ENCODE measurements at regions not wholly inside any gene's neighbourhood (a gene's known extent, or its start where the extent isn't known, plus 50 kb on each side); places are given as distances from the start of the nearest gene placed in this dataset.

DNA sequence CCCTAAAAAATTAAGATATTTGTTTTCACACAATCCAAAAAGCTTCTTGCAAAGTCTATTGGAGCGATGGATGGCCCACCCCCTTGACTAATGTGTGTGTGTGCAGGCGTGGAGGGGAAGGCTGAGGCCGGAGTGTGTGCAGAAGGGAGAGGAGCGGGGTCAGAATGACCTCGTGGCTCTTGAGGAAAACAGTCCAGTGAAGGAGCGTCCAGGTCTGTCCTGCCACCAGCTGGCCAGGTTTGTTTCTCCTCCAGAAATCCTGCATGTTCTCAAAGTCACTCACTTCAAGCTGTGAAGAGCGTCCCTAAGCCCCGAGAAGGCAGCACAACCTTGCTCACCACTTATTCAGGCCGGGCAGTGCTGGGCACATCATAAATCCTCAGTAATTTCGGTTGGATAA is 69.5 kb upstream of the SSX2IP start:
- intact Hi-C loops (cut with DNase I) = loop anchor here (10.0 kb wide), 4 partner anchors 255 to 825 kb away; partner anchors contain the start of genes GNG5, PRKACB and SPATA1
- DNase-seq (ENCODE audit: low spot score) = no peak

DNA sequence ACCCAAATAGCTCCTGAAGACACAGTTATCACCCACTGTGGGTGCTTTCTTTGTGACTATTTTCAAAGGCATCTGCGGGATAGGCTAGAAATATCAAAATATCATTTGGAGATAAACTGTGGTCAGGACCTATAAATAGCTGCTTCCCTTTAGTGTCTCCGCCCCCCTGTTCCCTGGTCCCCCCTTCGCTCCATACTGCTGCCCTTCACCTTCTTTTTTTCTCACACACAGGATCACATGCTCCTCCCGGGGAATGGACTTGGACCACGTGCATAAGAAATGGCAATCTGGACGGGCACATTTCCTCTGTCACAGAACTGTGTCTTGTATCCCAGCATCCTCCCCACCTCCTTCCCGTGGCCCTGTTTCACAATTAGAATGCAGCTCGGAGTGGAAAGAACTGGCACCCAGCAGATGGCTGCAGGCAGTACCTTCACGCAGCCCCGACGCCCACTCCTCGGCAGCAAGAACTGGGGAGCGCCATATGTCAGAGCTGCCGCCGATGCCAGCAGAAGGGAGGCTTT is 68.8 kb upstream of the SSX2IP start:
- DNase-seq (ENCODE audit: low spot score) = no peak
- intact Hi-C loops (cut with DNase I) = loop anchor here (10.0 kb wide), 4 partner anchors 254 to 824 kb away; partner anchors contain the start of genes GNG5, PRKACB and SPATA1

DNA sequence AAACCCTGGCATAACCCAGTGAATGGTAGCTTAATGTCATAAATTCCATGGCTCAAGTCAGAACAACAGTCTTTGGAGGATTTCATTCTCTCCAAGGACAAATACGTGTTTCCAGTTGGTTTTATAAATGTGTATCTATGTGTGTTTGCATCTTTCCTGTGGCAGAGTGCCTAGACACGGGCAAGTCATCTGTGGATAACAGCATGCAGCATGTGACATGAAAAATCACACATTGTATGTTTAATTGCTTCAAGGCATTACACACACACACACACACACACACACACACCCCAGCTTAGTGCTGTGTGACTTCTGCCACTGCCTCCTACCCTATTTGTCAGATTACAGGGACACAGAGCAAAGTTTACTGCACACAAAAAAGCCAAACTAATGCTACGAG is 68.2 kb upstream of the SSX2IP start:
- DNase-seq (ENCODE audit: low spot score) = no peak
- intact Hi-C loops (cut with DNase I) = loop anchor here (10.0 kb wide), 4 partner anchors 254 to 824 kb away; partner anchors contain the start of genes GNG5, PRKACB and SPATA1

DNA sequence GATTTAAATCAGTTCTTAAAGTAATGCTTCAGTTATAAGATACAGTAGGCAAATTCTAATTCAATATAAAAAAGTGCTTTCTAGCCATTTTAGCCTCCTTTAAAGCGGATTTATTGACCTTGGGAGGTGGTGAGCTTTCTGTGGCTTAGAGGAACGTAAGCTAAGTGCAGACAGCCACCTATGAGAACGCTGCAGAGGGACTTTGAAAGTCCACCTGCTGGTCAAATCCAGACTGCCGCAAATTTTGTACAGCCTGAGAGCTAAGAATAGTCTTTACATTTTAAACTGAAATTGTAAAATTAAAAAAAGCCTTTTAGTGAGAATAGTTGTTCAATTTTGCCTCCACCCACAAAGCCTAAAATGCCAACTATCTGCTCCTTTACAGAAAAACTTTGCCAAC is 67.0 kb upstream of the SSX2IP start:
- no peak for DNase-seq (ENCODE audit: low spot score)
- intact Hi-C loops (cut with DNase I) = loop anchor here (2.0 to 10.0 kb wide), 5 partner anchors 62 to 822 kb away; partner anchors contain the start of genes GNG5, PRKACB and SPATA1

DNA sequence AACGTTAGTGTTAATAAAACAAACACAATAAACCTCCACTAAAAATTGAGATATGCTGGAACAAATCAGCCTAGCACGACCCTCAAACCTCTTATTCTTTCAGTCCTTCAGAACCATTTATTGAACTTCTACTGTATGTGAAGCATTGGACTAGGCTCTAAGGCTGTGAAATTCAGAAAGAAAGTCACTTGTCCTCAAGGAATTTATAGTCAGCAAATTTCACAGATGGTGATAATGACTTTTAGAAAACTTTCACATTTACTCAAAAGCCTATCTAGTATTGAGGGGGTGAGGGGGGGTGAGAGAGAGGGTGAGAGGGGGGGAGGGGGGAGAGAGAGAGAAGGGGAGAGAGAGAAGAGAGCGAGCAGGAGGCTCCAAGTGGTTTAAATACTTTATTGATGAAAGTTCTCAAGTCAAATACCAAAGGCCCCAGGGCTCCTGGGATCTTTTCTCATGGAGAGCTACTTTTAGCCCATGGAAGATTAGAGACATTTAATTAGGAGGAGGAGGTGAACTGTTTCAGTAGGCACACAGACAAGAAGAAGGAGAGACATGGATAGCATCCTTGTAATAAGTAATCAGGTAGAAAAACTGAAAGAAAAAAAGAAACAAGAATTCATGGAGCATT is 66.3 kb upstream of the SSX2IP start:
- DNase-seq (ENCODE audit: low spot score) = no peak
- intact Hi-C loops (cut with DNase I) = loop anchor here (2.0 to 10.0 kb wide), 5 partner anchors 62 to 822 kb away; partner anchors contain the start of genes GNG5, PRKACB and SPATA1

DNA sequence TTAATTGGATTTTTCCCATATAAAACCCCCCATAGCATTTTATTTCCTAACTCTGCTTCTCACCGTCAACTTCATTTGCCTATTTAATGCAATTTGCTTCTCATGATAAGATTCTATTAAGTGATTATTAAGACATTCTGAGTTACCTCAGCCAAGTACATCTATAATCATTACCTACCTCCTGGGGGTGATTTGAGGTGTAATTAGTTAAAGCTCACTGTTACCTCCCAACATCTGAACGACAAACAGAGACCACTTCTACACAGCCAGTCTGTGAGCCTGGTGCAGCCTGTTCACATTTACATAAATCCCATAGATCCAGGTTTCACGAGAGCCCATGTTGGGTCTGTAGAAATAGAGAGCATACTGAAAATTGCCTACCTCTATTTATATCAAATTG is 65.7 kb upstream of the SSX2IP start:
- intact Hi-C loops (cut with DNase I) = loop anchor here (2.0 to 10.0 kb wide), 5 partner anchors 61 to 821 kb away; partner anchors contain the start of genes GNG5, PRKACB and SPATA1
- DNase-seq (ENCODE audit: low spot score) = no peak

DNA sequence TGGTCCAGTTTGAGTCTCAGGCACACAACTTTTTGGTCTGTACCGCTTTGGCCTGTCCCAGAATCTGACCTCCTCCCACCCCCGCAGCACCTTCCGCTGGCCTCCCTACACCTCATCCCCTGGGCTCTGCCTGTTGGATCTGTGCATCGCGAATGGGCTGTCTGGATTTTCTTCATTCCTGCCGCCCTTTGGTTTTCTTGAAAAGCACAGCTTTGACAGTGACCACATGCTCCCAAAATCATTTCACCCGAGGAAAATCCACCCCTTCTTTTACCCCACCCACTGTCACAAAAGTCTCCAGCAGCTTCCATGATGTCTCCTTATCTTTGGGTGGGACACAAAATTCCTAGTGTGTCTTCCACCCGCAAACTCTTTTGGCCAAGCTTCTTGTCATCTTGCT is 65.0 kb upstream of the SSX2IP start:
- no peak for DNase-seq (ENCODE audit: low spot score)
- intact Hi-C loops (cut with DNase I) = loop anchor here (10.0 kb wide), 4 partner anchors 250 to 820 kb away; partner anchors contain the start of genes GNG5, PRKACB and SPATA1

DNA sequence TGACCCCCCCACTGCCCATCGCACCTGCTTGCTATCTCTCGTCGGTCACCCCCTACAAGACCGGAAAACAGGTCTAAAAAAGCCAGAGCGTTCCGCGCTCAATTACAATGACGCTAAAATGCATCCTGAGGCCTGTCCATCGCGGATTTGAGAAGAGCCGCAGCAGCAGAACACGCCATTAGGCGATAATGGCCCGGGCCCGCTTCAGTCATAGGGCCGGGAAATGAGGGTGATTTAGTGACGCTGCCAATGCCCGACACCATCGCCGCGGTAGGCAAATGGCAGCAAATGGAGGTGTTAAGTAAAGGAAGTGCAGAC is 64.1 kb upstream of the SSX2IP start:
- DNase-seq (ENCODE audit: low spot score) = no peak
- intact Hi-C loops (cut with DNase I) = loop anchor here (5.0 to 10.0 kb wide), 6 partner anchors 132 to 820 kb away; partner anchors contain the start of genes GNG5, PRKACB and SPATA1

DNA sequence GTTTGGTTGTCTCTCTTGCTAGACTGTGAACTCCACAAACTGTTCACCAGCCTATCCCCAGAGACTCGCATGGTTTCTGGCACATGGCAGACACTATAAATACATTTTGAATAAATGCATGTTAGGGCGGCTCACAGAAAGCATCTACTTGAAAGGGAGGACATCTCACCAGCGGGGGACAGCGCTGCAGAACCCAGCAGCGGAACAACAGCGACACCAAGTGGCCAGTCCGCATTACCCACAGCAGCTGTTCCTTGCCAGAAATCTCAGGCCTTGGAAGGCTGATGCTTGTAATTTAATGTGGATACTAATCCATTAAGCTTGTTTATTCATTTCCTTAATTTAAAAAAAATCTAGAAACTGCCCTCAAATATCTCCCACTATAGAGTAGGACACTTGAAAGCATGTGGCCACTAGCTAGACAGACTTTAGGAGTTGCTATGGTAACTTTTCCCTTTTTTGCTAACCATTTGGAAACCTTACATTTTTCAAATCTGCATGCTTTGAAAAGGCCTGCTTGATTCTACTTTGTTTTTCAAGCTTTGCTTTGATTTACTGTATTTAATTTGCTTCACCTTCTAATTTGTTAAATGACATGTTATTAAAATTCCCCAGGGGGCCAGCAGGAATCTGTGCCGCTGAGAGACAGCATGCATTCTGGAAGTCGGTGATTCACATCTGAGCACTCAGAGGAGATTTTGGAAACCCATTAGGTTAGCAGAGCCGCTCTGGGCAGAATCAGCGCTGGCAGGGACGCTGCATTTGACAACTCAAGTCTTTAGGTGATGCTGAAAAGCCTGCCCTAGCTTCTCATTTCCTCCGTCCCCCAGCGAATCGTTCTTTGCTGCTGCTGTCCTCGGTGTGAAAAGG is 63.5 kb upstream of the SSX2IP start:
- intact Hi-C loops (cut with DNase I) = loop anchor here (5.0 to 10.0 kb wide), 6 partner anchors 131 to 819 kb away; partner anchors contain the start of genes GNG5, PRKACB and SPATA1
- DNase-seq (ENCODE audit: low spot score) = peak; percentile 83

DNA sequence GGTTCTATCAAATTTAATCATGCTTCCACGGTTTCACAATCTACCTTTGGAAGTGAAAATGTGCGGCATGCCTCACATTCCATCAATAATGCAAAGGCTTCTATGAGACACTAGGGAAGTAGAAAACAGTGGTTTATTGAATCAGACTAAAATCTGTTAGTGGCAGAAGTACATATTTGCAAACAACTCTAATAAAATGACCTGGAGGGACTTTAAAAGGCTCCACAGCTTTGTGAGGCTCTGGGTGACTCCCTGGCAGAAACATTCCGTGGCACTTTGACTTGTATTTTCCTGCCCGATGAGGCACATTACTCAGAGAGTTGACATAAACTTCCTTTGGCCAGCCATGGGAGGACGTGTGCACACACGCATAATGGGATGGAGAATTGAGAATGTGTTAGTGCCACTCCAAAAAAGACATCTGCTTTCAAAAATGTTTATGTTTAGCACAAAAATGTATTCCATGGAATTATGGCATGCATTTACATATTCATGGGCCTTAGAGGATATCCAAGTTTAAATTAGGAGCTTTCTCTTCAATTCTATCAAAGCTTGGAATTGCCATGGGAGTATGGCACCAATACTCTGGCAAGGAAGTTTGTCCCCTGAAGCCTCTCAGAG is 60.0 kb upstream of the SSX2IP start:
- DNase-seq (ENCODE audit: low spot score) = no peak
- intact Hi-C loops (cut with DNase I) = loop anchor here (5.0 to 10.0 kb wide), 6 partner anchors 128 to 815 kb away; partner anchors contain the start of genes GNG5, PRKACB and SPATA1

DNA sequence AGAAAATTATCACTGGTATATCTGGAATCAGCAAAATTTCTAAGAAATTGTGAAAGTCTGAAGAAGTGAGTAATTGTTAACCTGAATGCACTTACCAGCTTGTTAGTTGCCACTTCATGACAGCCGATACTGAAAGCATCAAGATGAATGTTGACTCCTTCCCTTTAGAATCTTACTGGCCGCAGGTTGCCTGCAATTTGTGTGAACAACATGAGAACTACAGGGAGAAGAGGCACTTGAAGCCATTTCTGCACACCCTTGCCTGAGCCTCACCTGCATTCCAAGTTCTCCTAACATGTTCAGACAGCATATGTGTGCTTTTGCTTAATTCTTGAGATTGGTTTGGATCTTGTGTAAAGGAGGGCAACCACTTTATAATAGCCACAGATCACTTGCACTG is 59.2 kb upstream of the SSX2IP start:
- no peak for DNase-seq (ENCODE audit: low spot score)
- intact Hi-C loops (cut with DNase I) = no loop called here

DNA sequence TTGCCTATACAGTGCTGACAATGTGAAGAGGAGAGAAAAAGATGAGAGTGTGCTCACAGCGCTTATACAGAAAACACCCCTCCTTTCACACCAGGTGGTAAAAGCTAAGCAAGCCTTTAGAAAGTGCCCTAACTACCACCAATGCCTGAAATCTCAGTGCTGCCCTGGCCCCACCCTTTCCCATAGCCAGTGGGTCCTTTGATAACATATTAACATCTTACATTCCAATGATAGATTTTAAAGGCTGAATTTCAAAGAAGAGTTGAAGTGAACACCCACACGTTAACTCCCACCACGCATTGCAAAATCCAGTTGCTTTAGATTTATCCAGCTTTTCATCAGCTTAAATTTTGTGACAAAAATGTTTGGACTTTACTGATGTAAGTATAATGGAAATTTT is 58.1 kb upstream of the SSX2IP start:
- no peak for DNase-seq (ENCODE audit: low spot score)
- intact Hi-C loops (cut with DNase I) = no loop called here

DNA sequence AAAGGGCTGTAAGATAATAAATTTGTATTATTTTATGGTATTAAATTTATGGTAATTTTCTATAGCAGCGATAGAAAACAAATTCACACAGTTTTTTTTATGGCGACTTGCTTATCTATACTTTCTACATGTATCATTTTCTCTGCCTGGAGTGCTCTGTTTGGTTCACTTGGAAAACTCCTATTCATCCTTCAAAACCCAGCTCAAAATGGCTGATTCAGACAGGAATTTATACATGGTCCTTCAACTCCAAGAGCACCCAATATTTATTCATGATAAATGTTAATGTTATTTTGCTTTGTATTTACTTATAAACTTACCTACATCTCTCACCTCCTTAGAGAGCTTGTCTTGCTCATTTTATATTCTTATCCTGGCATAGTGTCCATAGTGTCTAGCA is 55.6 kb upstream of the SSX2IP start:
- intact Hi-C loops (cut with DNase I) = no loop called here
- no peak for DNase-seq (ENCODE audit: low spot score)

DNA sequence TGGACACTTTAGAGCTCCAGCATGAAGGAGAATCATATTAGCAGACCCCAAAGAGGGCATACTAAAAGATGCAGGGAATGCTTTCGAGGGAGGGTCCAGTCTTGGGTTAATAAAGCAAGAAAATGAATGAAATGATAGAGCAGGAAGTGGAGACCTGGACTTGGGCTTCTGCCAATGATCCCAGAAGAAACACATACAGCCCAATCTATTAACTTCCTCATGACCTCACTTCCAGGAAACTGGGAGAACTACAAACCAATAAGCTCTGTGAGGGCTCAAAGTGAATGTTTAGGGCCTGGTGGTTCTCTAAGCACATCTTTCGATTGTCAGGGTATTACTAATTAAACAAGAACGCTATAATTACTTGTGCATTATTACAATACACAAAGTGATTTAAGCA is 53.6 kb upstream of the SSX2IP start:
- DNase-seq (ENCODE audit: low spot score) = no peak
- intact Hi-C loops (cut with DNase I) = no loop called here

DNA sequence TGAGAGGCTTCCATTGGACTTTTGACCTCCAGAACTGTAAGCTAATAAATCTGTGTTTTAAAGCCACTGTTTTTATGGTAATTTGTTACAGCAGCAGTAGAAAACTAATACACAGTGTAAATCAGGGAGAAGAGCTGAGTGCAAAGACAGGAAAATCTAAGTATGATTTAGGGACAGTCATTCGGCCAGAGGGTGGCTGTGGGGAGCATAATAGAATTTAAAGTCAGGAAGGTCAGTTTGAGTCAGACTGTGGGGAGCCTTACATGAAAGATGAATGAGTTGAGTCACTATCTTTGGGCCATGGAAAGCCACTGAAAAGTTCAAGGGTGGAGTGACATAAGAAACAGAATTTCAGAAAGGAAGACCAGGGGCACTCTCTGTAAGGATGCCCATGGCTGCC is 52.4 kb upstream of the SSX2IP start:
- no peak for DNase-seq (ENCODE audit: low spot score)
- intact Hi-C loops (cut with DNase I) = no loop called here

DNA sequence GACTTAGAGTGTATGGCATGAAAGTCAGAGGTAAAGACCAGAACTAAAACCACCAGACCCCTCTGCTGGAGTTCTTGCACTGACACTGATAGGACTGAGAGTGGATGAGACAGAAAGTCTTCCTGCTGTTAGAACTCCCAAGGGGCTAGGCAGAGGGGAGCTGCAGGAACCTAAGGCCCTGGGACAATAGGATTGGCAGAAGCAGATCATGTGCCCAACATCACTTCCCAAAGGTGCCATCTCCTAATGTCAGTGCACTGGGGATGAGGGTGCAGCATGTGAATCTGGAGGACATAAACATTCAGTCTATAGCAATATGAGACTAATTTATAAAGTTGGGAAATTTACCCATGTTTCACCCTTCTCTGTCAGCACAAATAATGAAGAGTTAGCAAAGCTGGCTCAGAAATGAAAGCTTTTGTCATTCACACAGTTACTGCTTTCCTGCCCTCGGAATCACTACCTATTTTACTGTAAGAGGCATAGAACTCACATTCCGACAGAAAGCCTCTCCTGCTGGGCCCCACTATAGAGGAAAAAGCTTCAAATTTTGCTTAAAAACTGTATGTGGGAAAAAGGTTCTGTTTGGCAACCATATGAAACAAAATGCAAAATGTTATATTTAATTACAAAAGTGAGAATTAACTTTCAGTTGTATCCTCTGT is 49.9 kb upstream of the SSX2IP start:
- intact Hi-C loops (cut with DNase I) = no loop called here
- no peak for DNase-seq (ENCODE audit: low spot score)
